Natural killer cell (primary cell): ENCODE measurements at regions not wholly inside any gene's neighbourhood (a gene's known extent, or its start where the extent isn't known, plus 50 kb on each side); places are given as distances from the start of the nearest gene placed in this dataset.
"Not testable (repeated sequence)": the region's sequence is repeated elsewhere in the genome, so short reads cannot be mapped to it uniquely, and the experiment has no call there.

ENCODE experiments used
- ATAC-seq, 3 donors: fragments of 150-1000 bp in 2 of 3; fragments of 200-7000 bp in 1 of 3; cut with Tn5 transposase; 1 replicate in 1 of 3; 2 replicates in 2 of 3; pipeline ENCODE4 v1.10.0; 2021; ENCODE audit warnings: mild to moderate bottlenecking in 2 of 3, moderate library complexity in 2 of 3
- DNase-seq, 2 donors: peaks; one replicate each; pipeline versions ENCODE4 v3.0.0 to v3.0.0-alpha.2; 2013 to 2021; ENCODE audit warnings: mixed read lengths in 1 of 2
- H3K27ac ChIP-seq: one replicate; pipeline ENCODE4 v1.5.1; 2013; ENCODE audit warnings: mild to moderate bottlenecking, low read length
- H3K27me3 ChIP-seq: one replicate; pipeline ENCODE4 v1.6.1; 2013; ENCODE audit warnings: low read length; ENCODE audit not compliant: control insufficient read depth, insufficient read depth
- H3K36me3 ChIP-seq: one replicate; pipeline ENCODE4 v1.6.1; 2013; ENCODE audit warnings: low read length; ENCODE audit not compliant: control insufficient read depth, insufficient read depth
- H3K4me1 ChIP-seq: one replicate; pipeline ENCODE4 v1.6.1; 2013; ENCODE audit warnings: low read length; ENCODE audit not compliant: control insufficient read depth, insufficient read depth
- H3K4me3 ChIP-seq: one replicate; pipeline ENCODE4 v1.5.1; 2013; ENCODE audit warnings: low read length
- H3K9me3 ChIP-seq: one replicate; pipeline ENCODE4 v1.6.1; 2013; ENCODE audit warnings: low read length; ENCODE audit not compliant: control insufficient read depth, insufficient read depth
- H3K27ac Mint-ChIP-seq, 2 donors: one replicate each; pipeline ENCODE4 v1.8.0; 2022; ENCODE audit warnings: mild to moderate bottlenecking in 2 of 2, mixed read lengths in 2 of 2, moderate library complexity in 1 of 2
- H3K27me3 Mint-ChIP-seq, 2 donors: one replicate each; pipeline ENCODE4 v1.8.0; 2022; ENCODE audit warnings: low read depth in 2 of 2, mixed read lengths in 2 of 2
- H3K36me3 Mint-ChIP-seq: one replicate; pipeline ENCODE4 v1.8.0; 2022; ENCODE audit warnings: mixed read lengths
- H3K4me1 Mint-ChIP-seq, 2 donors: one replicate each; pipeline ENCODE4 v1.8.0; 2022; ENCODE audit warnings: mixed read lengths in 2 of 2
- H3K4me3 Mint-ChIP-seq: one replicate; pipeline ENCODE4 v1.8.0; 2022; ENCODE audit warnings: mild to moderate bottlenecking, moderate library complexity, mixed read lengths
- H3K9me3 Mint-ChIP-seq, 2 donors: one replicate each; pipeline ENCODE4 v1.8.0; 2022; ENCODE audit warnings: mixed read lengths in 2 of 2
- CTCF ChIP-seq: fragments of 200-600 bp; IDR thresholded peaks from one replicate; pipeline ENCODE4 v1.8.0; 2022; ENCODE audit warnings: antibody characterized with exemption
- WGBS: methylation state at CpG from one replicate; pipeline ENCODE4 v1.1.7; 2013; ENCODE audit warnings: missing lambda C conversion rate; ENCODE audit not compliant: insufficient coverage; 5-methylcytosine and 5-hydroxymethylcytosine counted together
- intact Hi-C: fragments of 100-400 bp; cut with micrococcal nuclease; formaldehyde crosslinking; loops from one replicate; pipeline ENCODE4 v1.14.2; 2022

- Histone ChIP-seq H3K4me1 (no peaks in the 10 kb centered on the region), H3K27ac (no peak overlapping the region), H3K36me3 (no peaks in the 10 kb centered on the region), H3K4me3 (no peak overlapping the region), H3K9me3 (peaks cover 30% of the 10 kb centered on the region), H3K27me3 (no peaks in the 10 kb centered on the region)
- no peak for DNase-seq
- no peak for ATAC-seq
- intact Hi-C loops: no loop called here
- Mint-ChIP-seq H3K4me3 (no peak overlapping the region), H3K9me3 (peaks cover 12 to 38% of the 10 kb centered on the region in 2 donors), H3K27me3 (no peaks in the 10 kb centered on the region), H3K4me1 (no peaks in the 10 kb centered on the region), H3K27ac (no peak overlapping the region), H3K36me3 (no peaks in the 10 kb centered on the region)
- WGBS: 84% methylated on average over 17 of the region's 17 CpGs
- no peak for TF ChIP-seq CTCF
Observed at GRCh38 chr19:56919308-56919995, 78.9 kb upstream of the PEG3 start.

- intact Hi-C loops, H3K4me1 Mint-ChIP-seq, H3K4me3 Mint-ChIP-seq, ATAC-seq, H3K27me3 ChIP-seq, H3K27ac ChIP-seq, H3K4me3 ChIP-seq, H3K36me3 Mint-ChIP-seq, H3K27me3 Mint-ChIP-seq, H3K27ac Mint-ChIP-seq, H3K4me1 ChIP-seq, DNase-seq, H3K36me3 ChIP-seq: not testable (repeated sequence)
- H3K9me3 ChIP-seq: peaks cover 28% of the 10 kb centered on the region
- H3K9me3 Mint-ChIP-seq: peaks cover 6 to 23% of the 10 kb centered on the region in 2 donors
- 100% methylated on average over 2 of the region's 5 CpGs for WGBS
Observed at GRCh38 chr19:56926094-56926493, 85.6 kb upstream of the PEG3 start.

- intact Hi-C loops: no loop called here
- Histone ChIP-seq H3K27ac (no peak overlapping the region), H3K36me3 (no peaks in the 10 kb centered on the region), H3K27me3 (no peaks in the 10 kb centered on the region), H3K4me1 (no peaks in the 10 kb centered on the region), H3K9me3 (peaks cover 24% of the 10 kb centered on the region), H3K4me3 (no peak overlapping the region)
- no peak for TF ChIP-seq CTCF
- Mint-ChIP-seq H3K4me1 (no peaks in the 10 kb centered on the region), H3K36me3 (no peaks in the 10 kb centered on the region), H3K27me3 (no peaks in the 10 kb centered on the region), H3K27ac (no peak overlapping the region), H3K4me3 (no peak overlapping the region), H3K9me3 (peaks cover 6 to 23% of the 10 kb centered on the region in 2 donors)
- no peak for ATAC-seq
- DNase-seq: no peak
- WGBS: 77% methylated on average over 4 of the region's 6 CpGs
Observed at GRCh38 chr19:56927294-56927693, 86.8 kb upstream of the PEG3 start.

- Histone ChIP-seq H3K27me3 (no peaks in the 10 kb centered on the region), H3K4me1 (no peaks in the 10 kb centered on the region), H3K9me3 (peaks cover 25% of the 10 kb centered on the region), H3K4me3 (no peak overlapping the region), H3K27ac (no peak overlapping the region), H3K36me3 (no peaks in the 10 kb centered on the region)
- Mint-ChIP-seq H3K9me3 (peaks cover 6 to 25% of the 10 kb centered on the region in 2 donors), H3K4me1 (no peaks in the 10 kb centered on the region), H3K4me3 (no peak overlapping the region), H3K36me3 (no peaks in the 10 kb centered on the region), H3K27ac (no peak overlapping the region), H3K27me3 (no peaks in the 10 kb centered on the region)
- DNase-seq (no peak), ATAC-seq (no peak)
- intact Hi-C loops: no loop called here
- WGBS: 82% methylated on average over 7 of the region's 7 CpGs
- no peak for TF ChIP-seq CTCF
Observed at GRCh38 chr19:56927791-56928207, 87.3 kb upstream of the PEG3 start.
